Activated T-helper 9 cell treated with anti-CD3 and anti-CD28 coated beads, Interleukin-2, amount 50 U/mL, for 16 hours (primary cell): ENCODE measurements at regions not wholly inside any gene's neighbourhood (a gene's known extent, or its start where the extent isn't known, plus 50 kb on each side); places are given as distances from the start of the nearest gene placed in this dataset.

Experiments used
- DNase-seq: peaks from one replicate; pipeline ENCODE4 v3.0.0-alpha.2; 2020; ENCODE audit warnings: low read depth

DNA sequence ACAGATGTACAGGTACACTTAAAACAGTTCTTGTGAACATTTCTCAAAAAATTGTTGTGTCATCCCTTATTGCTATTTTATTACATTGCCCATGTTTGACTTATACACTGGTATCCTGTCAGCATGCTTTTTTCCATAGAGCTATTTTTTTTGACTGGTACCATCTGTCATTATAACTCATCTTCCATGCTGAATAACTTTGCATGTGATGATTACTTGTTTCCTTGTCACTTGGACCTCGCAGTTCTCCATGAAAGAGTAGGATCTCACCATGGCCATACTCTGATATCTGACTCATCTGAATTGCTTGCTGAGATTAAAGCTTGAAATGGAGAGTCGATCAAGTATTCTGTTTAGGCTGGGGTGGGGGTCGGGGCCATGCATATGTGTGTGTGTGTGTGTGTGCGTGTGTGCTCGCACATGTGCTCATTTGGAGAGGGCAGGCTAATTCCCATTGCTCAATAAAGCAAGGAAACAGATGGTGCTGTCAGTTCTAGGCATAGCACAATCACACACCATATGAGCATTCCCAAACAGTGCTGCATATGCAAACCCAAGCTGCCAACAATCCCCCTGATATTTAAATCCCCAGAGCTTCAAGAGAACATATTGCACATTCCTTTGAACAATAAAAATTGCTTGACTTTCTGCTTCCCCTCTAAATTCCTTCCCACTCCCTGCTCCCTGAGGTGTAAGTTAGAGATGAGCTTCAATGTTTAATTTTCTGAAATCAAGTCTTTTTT lies 62.9 kb downstream of the NHLRC3 start:
- DNase-seq: no peak

DNA sequence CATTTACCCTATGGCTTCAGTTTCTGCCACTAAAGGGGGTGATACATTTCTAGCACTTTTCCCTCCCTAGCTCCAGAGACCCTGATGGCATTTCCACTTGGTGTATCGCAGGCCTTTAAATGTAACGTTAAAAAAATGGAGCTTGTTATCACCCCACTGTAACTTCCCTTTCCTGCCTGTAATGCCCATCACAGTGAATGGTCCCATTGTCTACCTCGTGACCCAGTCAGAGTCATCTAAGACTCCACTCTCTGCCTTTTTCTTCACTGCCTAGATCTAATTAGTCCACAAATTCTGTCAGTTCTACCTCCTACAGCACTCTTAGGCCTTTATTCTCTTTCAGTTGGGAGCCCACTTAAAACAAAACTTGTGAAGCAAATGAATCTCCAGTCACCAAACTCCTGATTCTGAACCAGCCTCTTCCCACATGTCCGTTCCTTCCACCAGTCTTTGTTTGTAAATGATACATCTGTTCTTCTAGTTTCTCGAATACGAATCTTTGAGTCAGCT lies 64.8 kb downstream of the NHLRC3 start:
- no peak for DNase-seq

DNA sequence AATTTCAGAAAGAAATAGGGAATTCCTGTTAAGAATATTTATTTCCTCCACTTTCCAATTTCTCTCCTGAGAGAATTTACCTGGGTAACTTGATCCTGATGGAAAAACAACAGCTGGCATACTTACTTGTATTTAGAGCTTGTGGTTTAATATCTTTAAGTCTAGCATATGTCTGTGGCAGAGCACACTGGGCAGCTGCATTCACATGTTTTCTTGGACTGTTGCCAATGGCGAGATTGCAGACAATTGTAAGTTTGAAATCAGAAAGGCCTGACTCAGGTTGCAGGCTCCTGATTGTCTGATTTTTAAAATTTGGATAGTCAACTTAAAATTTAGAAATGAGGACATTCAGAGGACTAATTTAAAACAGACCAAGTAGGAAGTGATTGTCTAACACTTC lies 66.9 kb downstream of the NHLRC3 start:
- DNase-seq: no peak

DNA sequence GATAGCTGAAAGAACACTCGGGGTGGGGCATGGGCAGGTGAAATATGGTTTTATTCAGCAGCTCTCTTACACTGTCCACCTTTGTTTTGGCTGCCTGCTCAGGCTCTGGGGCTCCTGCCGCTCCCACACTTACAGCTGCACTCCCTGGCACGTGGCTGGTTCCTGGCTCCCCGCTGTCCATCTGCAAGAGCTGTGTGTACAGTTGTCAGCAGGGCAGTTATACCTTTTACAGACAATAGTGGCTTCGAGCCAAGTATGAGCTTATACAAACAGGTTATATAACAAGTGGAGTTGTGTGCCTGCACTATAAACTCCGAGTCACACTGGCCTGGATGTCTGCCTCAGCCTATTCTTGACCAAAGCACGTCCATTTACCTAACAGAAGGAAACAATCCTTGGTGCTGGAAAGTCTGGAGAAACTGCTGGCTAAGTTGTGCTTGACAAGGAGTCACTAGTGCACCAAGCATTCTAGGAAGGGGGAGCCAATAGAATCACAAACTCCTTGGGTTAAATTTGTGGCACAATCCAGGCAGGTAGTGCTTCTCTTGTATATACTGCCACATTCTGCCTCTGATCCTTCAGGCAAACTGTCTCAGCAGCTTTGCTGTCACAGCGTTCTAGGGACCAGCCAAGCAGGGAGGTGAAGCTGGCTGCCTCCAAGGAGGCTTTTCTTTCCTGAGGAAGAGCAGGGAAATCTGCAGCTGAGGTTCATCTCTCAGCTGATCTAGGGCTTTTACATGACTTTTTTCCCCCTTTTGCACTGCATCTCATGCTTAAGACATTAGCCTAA lies 68.2 kb downstream of the NHLRC3 start:
- no peak for DNase-seq

DNA sequence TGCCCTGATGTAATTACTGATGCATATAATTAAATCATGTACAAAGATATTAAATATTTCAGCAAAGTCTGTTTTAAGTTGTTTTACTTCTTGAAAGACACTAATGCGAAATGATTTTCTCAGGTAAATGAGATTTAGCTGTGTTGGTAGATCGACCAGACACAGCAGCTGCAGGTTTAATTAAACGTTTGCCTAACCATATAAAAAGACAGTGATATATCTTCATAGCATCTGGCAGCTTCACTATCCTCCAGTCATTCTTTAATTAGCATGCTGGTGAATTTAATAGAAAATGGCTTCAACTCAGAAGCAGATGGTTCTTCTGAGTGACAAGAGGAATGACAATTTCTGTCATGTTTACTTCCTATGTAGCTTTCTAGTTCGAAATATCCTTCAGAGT lies 69.3 kb downstream of the NHLRC3 start:
- no peak for DNase-seq

DNA sequence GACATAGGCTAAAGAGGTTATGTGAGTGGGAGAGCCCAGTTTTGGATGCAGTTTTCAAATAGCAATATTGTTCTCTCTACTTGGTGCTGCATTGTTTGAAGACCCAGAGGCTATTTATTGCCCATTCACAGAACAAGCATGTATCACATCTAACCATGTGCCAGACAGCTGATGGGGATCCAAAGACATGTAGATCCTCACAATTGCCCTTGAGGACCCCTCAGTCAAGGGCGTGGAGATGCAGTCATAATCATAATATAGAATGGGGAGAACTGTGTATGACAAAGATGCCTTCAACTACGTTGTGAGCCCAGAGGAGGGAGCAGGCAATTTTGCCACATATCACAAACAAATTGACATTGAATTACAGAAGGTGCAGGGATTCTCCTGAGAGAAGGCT lies 70.5 kb downstream of the NHLRC3 start:
- DNase-seq: no peak

DNA sequence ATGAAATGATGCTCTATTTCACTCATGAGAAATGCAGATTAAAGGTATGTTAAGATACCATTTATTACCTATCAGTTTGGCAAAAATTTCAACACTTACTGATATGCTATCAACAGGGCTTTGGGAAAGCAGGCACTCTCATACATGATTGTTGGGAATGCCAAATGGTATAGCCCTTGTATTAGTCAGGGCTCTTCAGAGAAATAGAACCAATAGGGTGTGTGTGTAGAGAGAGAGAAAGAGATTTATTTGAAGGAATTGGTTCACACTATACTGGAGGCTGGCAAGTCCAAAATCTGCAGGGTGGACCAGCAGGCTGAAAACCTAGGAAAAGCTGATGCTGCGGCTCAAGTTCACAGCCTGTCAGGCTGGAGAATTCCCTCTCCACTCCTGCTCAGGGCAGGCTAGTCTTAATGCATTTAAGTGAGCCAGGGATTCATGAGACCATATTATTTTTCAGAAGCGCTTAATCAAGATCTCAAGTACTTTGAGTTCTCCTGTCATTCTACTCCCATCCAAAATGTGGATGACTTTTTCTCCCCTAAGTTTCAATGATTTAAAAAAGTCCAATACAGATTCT lies 72.4 kb downstream of the NHLRC3 start:
- DNase-seq: no peak

DNA sequence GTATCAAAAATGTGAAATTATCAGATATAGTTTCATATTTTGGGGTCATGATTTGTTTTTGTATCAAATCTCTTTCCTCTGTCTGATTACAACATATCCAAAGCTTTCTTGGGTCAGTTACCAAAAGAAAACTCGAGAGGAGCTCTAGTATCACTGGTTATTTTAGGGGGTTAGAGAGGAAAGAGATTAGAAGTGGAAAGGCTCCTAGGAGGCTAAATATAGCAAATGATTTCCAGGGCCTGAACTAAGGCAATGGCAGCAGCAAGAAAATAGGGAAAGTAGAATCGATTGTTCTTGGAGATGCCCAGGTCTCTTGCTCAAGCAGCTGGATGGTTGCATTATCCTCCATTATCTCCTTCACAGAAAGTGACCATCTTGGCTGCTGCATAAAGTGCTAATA lies 72.9 kb downstream of the NHLRC3 start:
- DNase-seq: no peak

DNA sequence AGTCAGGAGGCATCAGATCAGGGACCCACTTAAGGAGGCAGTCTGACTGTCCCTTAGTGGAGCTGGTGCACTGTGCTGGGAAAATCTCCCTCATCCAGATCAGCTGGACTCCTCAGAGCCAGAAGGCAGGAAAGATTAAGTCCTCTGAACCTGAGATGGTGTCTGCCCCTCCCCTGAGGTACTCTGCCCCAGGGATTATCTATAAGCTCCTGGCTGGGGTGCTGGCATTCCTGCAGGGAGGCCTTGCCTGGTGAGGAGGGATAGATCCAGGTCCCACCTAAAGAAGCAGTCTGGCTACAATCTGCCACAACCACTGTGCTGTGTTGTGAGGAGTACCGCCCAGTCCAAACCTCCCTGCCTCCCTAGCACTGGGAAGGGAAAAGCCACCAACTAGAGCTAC lies 81.2 kb downstream of the NHLRC3 start:
- DNase-seq: no peak

DNA sequence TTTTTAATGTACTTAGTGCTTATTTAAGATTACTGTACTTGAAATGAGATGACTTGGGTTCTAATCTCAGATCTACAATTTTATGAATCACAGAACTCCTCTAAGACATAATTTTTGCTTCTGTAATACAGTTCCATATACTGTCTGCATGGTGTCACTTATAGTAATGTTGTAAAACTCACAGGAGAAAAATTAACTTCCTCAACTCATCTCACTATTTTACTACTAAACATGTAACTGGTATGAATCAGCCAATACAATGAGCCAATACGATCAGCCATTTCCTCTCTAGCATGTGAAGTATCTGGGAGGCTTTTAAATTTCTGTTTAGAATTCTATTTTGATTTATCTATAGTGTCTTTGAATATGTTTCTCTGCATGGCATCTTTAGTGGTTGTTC lies 85.3 kb downstream of the NHLRC3 start:
- no peak for DNase-seq

DNA sequence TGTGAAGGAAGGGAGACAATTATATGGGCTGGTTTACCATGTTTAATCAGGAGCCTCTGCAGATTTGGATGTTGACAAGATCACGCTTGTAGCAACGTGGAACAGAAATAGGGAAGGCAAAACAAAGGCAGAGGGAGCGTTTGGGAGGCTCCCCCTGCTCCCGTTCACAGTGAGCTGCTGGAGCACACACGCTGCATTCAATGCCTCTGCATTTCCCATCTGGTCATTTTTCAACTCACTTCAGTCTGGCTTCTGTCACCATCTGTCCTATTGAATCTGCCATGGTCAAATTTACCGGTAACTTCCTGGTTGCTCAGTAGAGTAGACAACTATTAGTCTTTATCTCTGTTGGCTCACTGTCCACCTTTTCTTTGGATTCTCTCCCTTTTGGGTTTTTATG lies 91.0 kb downstream of the NHLRC3 start:
- DNase-seq: no peak

DNA sequence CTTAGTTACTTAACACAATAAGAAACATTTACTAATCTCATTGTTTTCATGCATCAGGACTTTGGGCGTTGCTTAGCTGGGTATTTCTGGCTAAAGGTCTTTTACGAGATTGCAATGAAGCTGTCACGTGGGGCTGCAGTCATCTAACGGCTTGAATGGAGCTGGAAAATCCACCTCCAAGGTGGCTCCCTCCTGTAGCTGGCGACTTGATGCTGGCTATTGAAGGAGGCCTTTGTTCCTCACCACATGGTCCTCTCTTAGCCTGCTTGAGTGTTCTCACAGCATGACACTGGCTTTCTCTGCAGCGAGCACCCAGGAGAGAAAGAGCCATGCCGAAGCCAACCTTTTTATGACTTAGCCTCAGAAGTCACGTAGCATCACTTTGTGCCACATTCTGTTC lies 92.0 kb downstream of the NHLRC3 start:
- no peak for DNase-seq

DNA sequence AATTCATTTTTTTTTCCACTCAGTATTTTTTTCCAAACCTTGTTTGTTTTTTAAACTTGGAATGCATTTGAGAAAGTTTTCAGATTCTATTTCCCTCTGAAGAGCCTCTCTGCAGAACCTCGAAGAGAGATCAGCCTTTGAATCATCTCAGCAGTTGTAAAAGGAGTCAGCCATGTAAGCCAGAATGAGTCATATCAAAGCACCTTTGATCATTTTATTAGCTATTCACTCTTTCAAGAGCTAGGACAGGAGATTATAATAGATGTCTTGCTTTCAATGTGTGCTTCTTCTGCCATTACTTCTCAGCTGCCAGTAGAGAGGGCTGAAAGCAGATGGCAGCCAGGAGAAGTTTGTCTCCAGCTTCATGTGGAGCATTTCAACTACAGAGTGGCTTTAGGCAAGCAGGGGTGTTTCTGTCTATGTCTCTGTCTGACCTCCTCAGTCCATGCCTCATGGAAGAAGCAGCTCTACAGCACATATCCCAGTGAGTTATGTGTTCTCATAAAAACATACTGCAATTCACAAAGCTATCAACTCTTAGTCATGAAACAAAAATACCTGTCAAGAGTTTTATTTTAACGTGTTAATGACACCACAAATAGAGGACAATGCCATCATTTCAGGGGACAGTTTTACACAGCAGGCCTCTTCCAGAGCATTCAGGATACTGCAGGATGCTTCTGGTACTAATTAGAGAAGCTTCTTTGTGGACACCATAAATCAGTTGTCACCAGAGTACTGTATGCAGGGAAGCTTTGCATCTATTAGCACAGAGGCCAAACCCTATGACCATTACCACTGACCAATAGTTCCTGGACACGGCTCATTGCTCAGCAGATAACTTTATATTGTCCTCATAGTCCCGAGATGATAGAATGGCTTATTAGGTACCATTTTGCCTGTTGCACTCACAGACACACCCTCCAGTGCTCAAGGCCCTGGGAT lies 94.3 kb downstream of the NHLRC3 start:
- DNase-seq: no peak

DNA sequence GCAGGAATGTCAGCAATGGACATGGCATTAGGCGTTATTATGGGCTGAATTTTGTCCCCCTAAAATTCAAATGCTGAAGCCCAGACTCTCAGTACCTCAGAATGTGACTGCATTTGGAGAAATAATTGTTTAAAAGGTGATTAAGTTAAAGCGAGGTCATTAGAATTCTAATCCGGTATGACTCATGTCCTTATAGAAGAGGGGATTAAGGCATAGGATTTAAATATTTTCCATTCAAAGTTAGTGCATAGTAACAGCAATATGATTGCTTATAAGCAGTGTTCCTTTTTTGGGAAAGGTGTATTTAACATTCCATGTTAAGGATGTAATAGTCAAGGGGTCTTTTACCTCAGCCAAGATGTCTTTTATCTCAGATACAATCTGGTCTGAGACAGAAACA lies 95.5 kb downstream of the NHLRC3 start:
- no peak for DNase-seq

DNA sequence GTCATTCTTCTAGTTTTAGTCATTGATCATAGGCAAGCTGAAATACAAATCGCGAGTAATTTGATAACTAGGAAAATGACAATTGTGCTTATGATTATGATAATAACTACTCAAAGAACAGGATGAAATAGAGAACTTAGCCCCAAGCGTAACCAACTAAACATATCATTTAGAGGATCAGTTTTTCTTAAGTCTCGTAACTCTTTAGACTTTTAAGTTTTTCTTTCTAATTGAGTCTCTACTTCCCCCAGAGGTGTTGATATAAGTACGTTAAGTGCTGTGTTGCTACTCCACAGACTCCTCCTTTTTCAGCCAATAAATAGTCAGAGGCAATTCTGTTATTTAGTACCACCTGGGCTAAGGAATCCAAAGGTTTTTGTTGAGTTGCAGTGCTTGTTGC lies 96.3 kb downstream of the NHLRC3 start:
- DNase-seq: no peak

DNA sequence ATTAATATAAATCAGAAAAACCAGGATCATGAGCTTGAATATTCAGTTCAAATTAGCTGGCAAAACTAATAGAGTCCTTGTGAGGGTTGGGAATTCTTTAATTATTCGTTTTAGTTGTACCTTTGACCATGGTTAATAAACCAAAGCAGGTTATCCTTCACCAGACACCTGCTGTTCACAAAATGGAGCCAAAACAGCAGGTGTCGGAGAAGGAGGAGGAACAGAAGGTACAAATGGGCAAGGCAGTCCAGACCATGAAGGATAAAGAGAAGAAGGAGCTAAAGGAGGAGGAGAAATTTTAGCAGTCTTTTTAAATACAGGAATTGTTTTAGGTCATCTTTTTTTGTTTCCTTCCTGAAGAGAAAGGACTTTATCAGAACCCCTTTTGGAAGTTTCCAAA lies 106.1 kb downstream of the NHLRC3 start:
- DNase-seq: no peak

DNA sequence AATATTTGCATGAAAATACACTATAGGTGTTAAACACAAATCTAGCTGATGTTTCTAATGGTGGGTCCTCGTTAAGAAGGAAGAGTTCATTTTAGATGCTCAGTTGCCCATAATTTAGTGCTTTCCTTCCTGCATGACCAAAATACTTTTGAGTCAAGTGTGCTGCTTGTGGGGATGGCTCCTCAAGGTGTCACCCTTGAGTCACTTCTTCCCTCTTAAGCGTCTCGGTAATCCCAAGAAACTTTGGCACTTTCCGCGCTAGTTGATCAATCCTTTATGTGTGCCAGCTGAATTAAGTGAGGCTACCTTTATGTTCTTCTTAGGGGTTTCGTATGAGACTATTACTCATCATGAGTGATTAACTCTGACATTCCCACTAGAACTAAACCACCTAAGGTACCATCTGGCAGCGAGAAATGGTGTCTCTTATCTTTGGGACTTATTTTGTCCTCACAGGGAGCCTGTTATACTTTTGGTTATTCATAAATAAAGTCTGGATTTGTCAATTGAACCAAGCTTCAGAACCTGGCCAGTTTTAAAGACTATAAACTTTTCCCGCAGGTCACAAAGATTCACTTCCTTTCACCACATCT lies 106.8 kb downstream of the NHLRC3 start:
- no peak for DNase-seq

DNA sequence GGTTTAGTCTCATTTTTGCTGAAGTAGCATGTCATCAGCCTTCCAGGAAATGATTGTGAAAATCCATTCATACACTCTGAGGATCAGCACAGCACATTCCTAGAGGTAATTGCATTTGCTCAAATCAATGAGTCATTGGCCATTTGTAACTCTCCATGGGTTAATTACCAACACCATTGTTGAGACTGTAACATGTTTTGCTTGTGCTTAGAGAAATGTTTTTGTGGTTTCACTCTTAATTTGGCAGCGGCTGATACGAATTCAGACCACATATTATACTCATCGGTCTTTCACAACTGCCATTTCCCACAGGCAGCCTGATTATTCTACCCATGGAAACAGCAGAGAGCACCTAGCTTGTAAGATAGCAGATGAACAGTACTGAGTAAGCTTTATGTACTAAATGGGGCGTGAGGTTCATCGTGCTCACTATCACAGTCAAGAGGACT lies 110.3 kb downstream of the NHLRC3 start:
- DNase-seq: no peak

DNA sequence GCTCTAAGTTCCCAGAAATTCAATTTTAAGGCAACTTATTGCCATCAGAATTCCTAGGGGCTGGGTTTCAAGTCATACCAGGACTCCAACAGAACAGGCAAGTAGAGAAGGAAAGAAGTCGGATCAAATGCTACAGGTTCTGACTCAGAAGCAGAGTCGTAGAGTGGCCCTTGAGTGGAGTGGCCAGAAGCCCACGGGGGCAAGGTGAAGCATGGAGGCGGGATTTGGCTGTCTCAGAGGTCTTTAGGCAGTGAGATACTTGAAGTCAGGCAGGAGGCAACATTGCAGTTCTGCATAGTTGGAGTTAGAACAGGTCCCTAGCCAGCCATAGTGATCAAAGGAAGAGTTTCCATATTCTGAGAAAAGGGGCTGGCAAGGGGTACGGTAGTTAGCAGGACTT lies 111.6 kb downstream of the NHLRC3 start:
- no peak for DNase-seq

DNA sequence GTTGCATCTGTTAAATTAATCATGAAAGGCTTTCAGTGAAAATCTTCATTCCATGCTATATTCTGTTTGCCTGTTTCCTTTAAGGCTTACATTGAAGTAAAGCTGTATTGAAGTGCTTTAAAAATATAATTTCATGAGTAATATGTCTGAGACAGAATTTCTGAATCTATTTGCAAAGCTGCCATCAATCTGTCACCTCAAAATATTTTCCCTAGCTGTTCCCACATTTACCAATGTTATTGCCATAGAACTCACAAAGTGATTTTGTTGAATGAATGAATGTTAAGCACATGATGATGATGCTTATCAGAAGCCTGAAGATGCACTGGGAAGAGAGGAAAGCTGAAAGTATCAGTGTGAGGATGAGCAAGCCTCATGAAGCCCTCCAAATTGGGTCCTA lies 115.8 kb downstream of the NHLRC3 start:
- DNase-seq: no peak

DNA sequence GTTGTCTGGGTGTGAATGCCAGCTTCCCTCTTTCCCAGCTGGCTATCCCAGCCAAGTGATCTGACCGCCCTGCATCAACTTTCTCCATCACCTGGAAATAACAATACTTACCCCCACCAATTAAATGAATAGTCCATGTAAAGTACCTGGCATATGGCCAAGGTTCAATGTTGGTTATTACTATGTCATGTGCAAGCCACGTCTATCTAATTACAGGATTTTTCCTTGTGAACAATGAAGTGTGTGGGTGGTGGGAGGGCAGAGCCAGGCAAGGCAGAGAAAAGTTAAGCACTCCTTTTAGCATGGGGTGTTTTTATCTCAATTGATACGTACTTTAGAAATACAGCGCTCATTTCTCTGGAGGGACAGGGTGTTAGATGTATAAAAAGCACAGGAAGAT lies 121.1 kb downstream of the NHLRC3 start:
- no peak for DNase-seq
